H1 (cell line): ENCODE measurements at regions not wholly inside any gene's neighbourhood (a gene's known extent, or its start where the extent isn't known, plus 50 kb on each side); places are given as distances from the start of the nearest gene placed in this dataset.
A peak's percentile ranks its signal among the peaks of the same experiment; 100 is the strongest.

Source experiments
- CTCF ChIA-PET: fragments of 300-600 bp; sonication (Branson Sonifier 250); formaldehyde crosslinking; loops from one replicate; lab custom pipeline; 2021; ENCODE audit not compliant: partially characterized antibody; lab: Charles Lee
- POLR2A ChIA-PET: fragments of 300-600 bp; sonication (Branson Sonifier 250); formaldehyde crosslinking; loops from one replicate; lab custom pipeline; 2021; ENCODE audit warnings: inconsistent platforms; ENCODE audit not compliant: partially characterized antibody; lab: Charles Lee
- DNase-seq, 2 experiments: peaks; one replicate each; pipeline versions ENCODE4 v3.0.0 to v3.0.0-alpha.2; 2010 to 2022; ENCODE audit warnings: low spot score in 2 of 2, low read depth in 1 of 2, mixed read lengths in 1 of 2
- FAIRE-seq: peaks from 2 replicates; lab custom pipeline; 2011; peaks lifted over from hg19 to GRCh38; lab: Jason Lieb, UNC
- H2AFZ ChIP-seq: 2 replicates; pipeline ENCODE4 v1.8.1; 2012; ENCODE audit warnings: low read length, inconsistent platforms
- H2AK5ac ChIP-seq: 2 replicates; pipeline ENCODE4 v1.6.1; 2013; ENCODE audit warnings: low read depth, low read length
- H2BK120ac ChIP-seq: replicated peaks from 2 replicates; pipeline ENCODE3; 2013; ENCODE audit warnings: low read depth, low read length, inconsistent platforms
- H2BK12ac ChIP-seq: 2 replicates; pipeline ENCODE4 v1.6.1; 2013; ENCODE audit warnings: low read depth, low read length
- H2BK15ac ChIP-seq: 2 replicates; pipeline ENCODE4 v1.6.1; 2013; ENCODE audit warnings: low read length
- H2BK20ac ChIP-seq: 2 replicates; pipeline ENCODE4 v1.6.1; 2013; ENCODE audit warnings: low read length
- H2BK5ac ChIP-seq: 2 replicates; pipeline ENCODE4 v1.6.1; 2013; ENCODE audit warnings: low read depth, low read length
- H3K14ac ChIP-seq: 2 replicates; pipeline ENCODE4 v1.6.1; 2013; ENCODE audit warnings: inconsistent platforms; ENCODE audit not compliant: insufficient read length
- H3K18ac ChIP-seq: 2 replicates; pipeline ENCODE4 v1.6.1; 2013; ENCODE audit warnings: low read length; ENCODE audit errors: extremely low read depth
- H3K23ac ChIP-seq: 2 replicates; pipeline ENCODE4 v1.6.1; 2013; ENCODE audit warnings: inconsistent platforms; ENCODE audit not compliant: insufficient read length
- H3K23me2 ChIP-seq: 2 replicates; pipeline ENCODE4 v1.6.1; 2013; ENCODE audit warnings: low read depth, low read length
- H3K27ac ChIP-seq: 2 replicates; pipeline ENCODE4 v1.6.1; 2011; ENCODE audit warnings: low read depth, low read length, inconsistent platforms
- H3K27me3 ChIP-seq, 4 experiments: replicated peaks in 1 of 4; 1 replicate in 1 of 4; 2 replicates in 3 of 4; pipeline versions ENCODE4 v1.6.1 to v1.8.1; 2011 to 2013; ENCODE audit warnings: low read length in 3 of 4, mild to moderate bottlenecking in 3 of 4, inconsistent platforms in 2 of 4, mixed read lengths in 2 of 4, moderate library complexity in 1 of 4; ENCODE audit not compliant: control insufficient read depth in 3 of 4, insufficient read depth in 3 of 4; ENCODE audit errors: extremely low read depth in 1 of 4
- H3K36me3 ChIP-seq, 4 experiments: 2 replicates each; pipeline versions ENCODE4 v1.6.1 to v1.8.1; 2011 to 2013; ENCODE audit warnings: mild to moderate bottlenecking in 4 of 4, low read length in 3 of 4, moderate library complexity in 2 of 4, control low read depth in 1 of 4, inconsistent platforms in 1 of 4; ENCODE audit not compliant: insufficient read depth in 4 of 4, control insufficient read depth in 2 of 4
- H3K4ac ChIP-seq: replicated peaks from 2 replicates; pipeline ENCODE3; 2013; ENCODE audit warnings: low read length, low read depth, mixed read lengths, inconsistent platforms; ENCODE audit not compliant: insufficient read length
- H3K4me1 ChIP-seq, 4 experiments: replicated peaks in 1 of 4; 1 replicate in 1 of 4; 2 replicates in 3 of 4; pipeline versions ENCODE4 v1.6.1 to v1.8.1; 2011 to 2013; ENCODE audit warnings: low read length in 3 of 4, inconsistent platforms in 2 of 4, mixed read lengths in 1 of 4; ENCODE audit not compliant: insufficient read depth in 4 of 4, control insufficient read depth in 3 of 4
- H3K4me2 ChIP-seq, 2 experiments: 2 replicates each; pipeline versions ENCODE4 v1.6.1 to v1.8.1; 2011 to 2013; ENCODE audit warnings: low read depth in 2 of 2, low read length in 2 of 2, control low read depth in 1 of 2, inconsistent platforms in 1 of 2, mild to moderate bottlenecking in 1 of 2; ENCODE audit not compliant: insufficient read depth in 1 of 2
- H3K4me3 ChIP-seq, 4 experiments: fragments of 200-600, 300-600 bp in 1 of 4; sonication (generic), shearing (Covaris generic), sonication (Bioruptor Twin) in 1 of 4; 2 replicates each; pipeline versions ENCODE4 v1.5.1 to v1.8.1; 2011 to 2016; ENCODE audit warnings: low read length in 4 of 4, low read depth in 3 of 4, control low read depth in 2 of 4, inconsistent platforms in 2 of 4, mild to moderate bottlenecking in 2 of 4, mixed read lengths in 1 of 4, moderate library complexity in 1 of 4; ENCODE audit not compliant: insufficient read depth in 2 of 4; ENCODE audit errors: extremely low read depth in 1 of 4
- H3K56ac ChIP-seq: replicated peaks from 2 replicates; pipeline ENCODE3; 2013; ENCODE audit warnings: low read depth, mild to moderate bottlenecking, mixed read lengths, low read length, inconsistent platforms; ENCODE audit not compliant: insufficient read length
- H3K79me1 ChIP-seq: 2 replicates; pipeline ENCODE4 v1.6.1; 2013; ENCODE audit warnings: low read depth, low read length, control low read depth
- H3K79me2 ChIP-seq, 2 experiments: 2 replicates each; pipeline versions ENCODE4 v1.6.1 to v1.8.1; 2012 to 2013; ENCODE audit warnings: low read length in 2 of 2, mild to moderate bottlenecking in 2 of 2, inconsistent platforms in 1 of 2; ENCODE audit not compliant: insufficient read depth in 2 of 2, control insufficient read depth in 1 of 2
- H3K9ac ChIP-seq, 4 experiments: replicated peaks in 1 of 4; 1 replicate in 1 of 4; 2 replicates in 3 of 4; pipeline versions ENCODE4 v1.6.1 to v1.8.1; 2011 to 2013; ENCODE audit warnings: low read depth in 3 of 4, low read length in 3 of 4, control low read depth in 2 of 4, mild to moderate bottlenecking in 2 of 4, moderate library complexity in 2 of 4, inconsistent platforms in 1 of 4; ENCODE audit errors: extremely low read depth in 1 of 4
- H3K9me3 ChIP-seq, 2 experiments: 2 replicates each; pipeline versions ENCODE4 v1.6.1 to v1.8.1; 2012 to 2013; ENCODE audit warnings: mild to moderate bottlenecking in 2 of 2, moderate library complexity in 2 of 2, control low read depth in 1 of 2, inconsistent platforms in 1 of 2, low read depth in 1 of 2, low read length in 1 of 2, mixed read lengths in 1 of 2; ENCODE audit not compliant: insufficient read depth in 2 of 2
- H4K20me1 ChIP-seq, 2 experiments: replicated peaks in 1 of 2; 2 replicates each; pipeline versions ENCODE3 to v1.8.1; 2011 to 2013; ENCODE audit warnings: inconsistent platforms in 2 of 2, low read length in 2 of 2, mild to moderate bottlenecking in 1 of 2; ENCODE audit not compliant: insufficient read depth in 2 of 2, control insufficient read depth in 1 of 2
- H4K5ac ChIP-seq: 2 replicates; pipeline ENCODE4 v1.6.1; 2013; ENCODE audit warnings: low read length, low read depth, mixed read lengths, inconsistent platforms; ENCODE audit not compliant: insufficient read length
- H4K8ac ChIP-seq: 2 replicates; pipeline ENCODE4 v1.8.0; 2013; ENCODE audit warnings: mild to moderate bottlenecking, moderate library complexity, low read length, inconsistent platforms; ENCODE audit not compliant: insufficient read depth; ENCODE audit errors: extremely low read depth
- H4K91ac ChIP-seq: replicated peaks from 2 replicates; pipeline ENCODE3; 2013; ENCODE audit warnings: low read length, mixed read lengths, inconsistent platforms; ENCODE audit not compliant: insufficient read length
- ATF3 ChIP-seq: IDR thresholded peaks from 2 replicates; pipeline ENCODE4 v1.6.1; 2011; ENCODE audit warnings: low read depth, mild to moderate bottlenecking, low read length; ENCODE audit not compliant: insufficient read depth
- BACH1 ChIP-seq: IDR thresholded peaks from 2 replicates; pipeline ENCODE4 v1.6.1; 2012; ENCODE audit warnings: low read length, improper control_type of control experiment
- BCL11A ChIP-seq, 2 experiments: IDR thresholded peaks; one replicate each; pipeline ENCODE4 v1.6.1; 2011; ENCODE audit warnings: low read depth in 2 of 2, low read length in 2 of 2, mild to moderate bottlenecking in 2 of 2
- CTBP2 ChIP-seq: IDR thresholded peaks from 2 replicates; pipeline ENCODE4 v1.7.0; 2011; ENCODE audit warnings: borderline replicate concordance, mild to moderate bottlenecking, moderate library complexity, mixed read lengths, low read length; ENCODE audit not compliant: insufficient read depth, insufficient read length
- KDM1A ChIP-seq: fragments of 200-600, 300-600 bp; sonication (generic); IDR thresholded peaks from 2 replicates; pipeline ENCODE4 v1.7.1; 2016; ENCODE audit warnings: mild to moderate bottlenecking, low read length, borderline replicate concordance
- KDM4A ChIP-seq: IDR thresholded peaks from one replicate; pipeline ENCODE4 v1.7.1; 2012; ENCODE audit warnings: low read depth, mild to moderate bottlenecking, moderate library complexity, low read length, inconsistent platforms; ENCODE audit not compliant: severe bottlenecking
- MAX ChIP-seq: IDR thresholded peaks from 2 replicates; pipeline ENCODE4 v1.6.1; 2012; ENCODE audit warnings: inconsistent platforms
- NANOG ChIP-seq: IDR thresholded peaks from 2 replicates; pipeline ENCODE4 v1.6.1; 2011; ENCODE audit warnings: low read length, low read depth, mild to moderate bottlenecking, inconsistent platforms; ENCODE audit not compliant: insufficient read depth, poor library complexity, severe bottlenecking
- RAD21 ChIP-seq, 2 experiments: IDR thresholded peaks in 1 of 2; conservative IDR thresholded peaks in 1 of 2; 2 replicates each; pipeline ENCODE4 v1.6.1; 2011; ENCODE audit warnings: low read depth in 2 of 2, low read length in 2 of 2, improper control_type of control experiment in 1 of 2, inconsistent platforms in 1 of 2, mild to moderate bottlenecking in 1 of 2, moderate library complexity in 1 of 2
- SAP30 ChIP-seq: fragments of 300-600 bp; sonication (generic); IDR thresholded peaks from 2 replicates; pipeline ENCODE4 v1.7.1; 2012; ENCODE audit warnings: low read length, moderate library complexity, mild to moderate bottlenecking, inconsistent platforms; ENCODE audit not compliant: insufficient read depth, insufficient replicate concordance
- SIX5 ChIP-seq: IDR thresholded peaks from 2 replicates; pipeline ENCODE4 v1.6.1; 2011; ENCODE audit warnings: mild to moderate bottlenecking, low read depth, low read length
- TAF1 ChIP-seq: IDR thresholded peaks from 2 replicates; pipeline ENCODE4 v1.6.1; 2011; ENCODE audit warnings: mild to moderate bottlenecking, low read depth, low read length
- YY1 ChIP-seq: IDR thresholded peaks from 2 replicates; pipeline ENCODE4 v1.6.1; 2011; ENCODE audit warnings: low read depth, mild to moderate bottlenecking, low read length
- WGBS, 2 experiments: shearing (Covaris generic) in 1 of 2; methylation state at CpG; one replicate each; pipeline versions ENCODE4 v1.1.6 to v1.1.7; 2013 to 2015; ENCODE audit warnings: low lambda C conversion rate in 2 of 2, mixed read lengths in 2 of 2, inconsistent platforms in 1 of 2, low coverage in 1 of 2, missing lambda C conversion rate in 1 of 2; ENCODE audit not compliant: insufficient replicate concordance in 2 of 2, insufficient coverage in 1 of 2, insufficient read length in 1 of 2; ENCODE audit errors: extremely low coverage in 1 of 2, missing lambda C conversion rate in 1 of 2; 5-methylcytosine and 5-hydroxymethylcytosine counted together

DNA sequence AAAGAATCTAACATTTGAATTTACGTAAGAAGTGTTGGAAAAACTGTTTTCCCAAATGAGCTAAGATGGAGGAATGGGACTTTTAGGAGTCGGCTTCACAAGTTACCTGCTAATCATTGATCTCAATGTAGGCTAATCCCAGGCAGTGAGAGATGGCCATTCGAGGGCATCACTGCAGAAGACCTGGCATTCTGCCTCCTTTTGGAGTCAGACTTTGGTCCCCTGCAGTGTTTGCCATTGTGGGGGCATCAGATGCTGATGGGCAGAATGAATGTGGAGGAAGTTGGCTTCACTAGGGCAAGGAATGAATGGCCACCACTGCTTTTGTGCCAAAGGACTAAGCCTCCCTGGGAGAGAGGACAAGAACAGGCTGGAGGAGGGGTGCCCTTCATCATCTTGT lies 55.7 kb upstream of the NKX2-2 start:
- Histone ChIP-seq H4K20me1 (no peaks in the 10 kb centered on the region), H3K14ac (no peak overlapping the region), H2BK20ac (peak overlapping the region; percentile 41; the same call in 1 of the 2 replicates), H3K18ac (peak overlapping the region; percentile 81), H3K27me3 (0 out of 7 replicates have a peak, but pooled peaks cover 0 to 2% (median 0%) of the 10 kb centered on the region in 4 experiments), H3K79me1 (no peaks in the 10 kb centered on the region), H3K9ac (no peak overlapping the region), H3K56ac (no peak overlapping the region), H2BK5ac (no peak overlapping the region), H3K4me2 (peak overlapping the region in 1 of 2 experiments; percentile 25; a peak in 1 of 4 replicates), H3K79me2 (no peaks in the 10 kb centered on the region), H3K9me3 (no peaks in the 10 kb centered on the region), H3K23me2 (no peaks in the 10 kb centered on the region), H2AFZ (peak overlapping the region; percentile 4; the same call in 1 of the 2 replicates), H3K4me1 (peaks cover 1 to 22% (median 9%) of the 10 kb centered on the region in 4 experiments), H3K4me3 (no peak overlapping the region), H2BK12ac (peak overlapping the region; percentile 60; the same call in 1 of the 2 replicates), H2BK120ac (no peak overlapping the region), H3K27ac (no peak overlapping the region), H4K5ac (no peak overlapping the region), H3K23ac (no peak overlapping the region), H2BK15ac (no peak overlapping the region), H4K8ac (no peak overlapping the region), H2AK5ac (no peak overlapping the region), H4K91ac (no peak overlapping the region), H3K4ac (no peak overlapping the region), H3K36me3 (no peaks in the 10 kb centered on the region)
- DNase-seq (no peak), FAIRE-seq (no peak)
- POLR2A ChIA-PET, result no interaction called here
- CTCF ChIA-PET, result interaction anchor here (1.0 to 6.1 kb wide), 7 partner anchors 12 to 123 kb away, joined by 3 to 79 read pairs (median 12); no protein-coding TSS in a partner anchor
- 76% methylated on average over 3 of the region's 3 CpGs; no CpG with 5 or more reads in 1 of the 2 experiments for WGBS, 2 experiments
- TF ChIP-seq YY1 (no peak), MAX (no peak), KDM1A (no peak), TAF1 (no peak), BCL11A (IDR thresholded peaks at IDR 0.05; ENCODE audit: low read depth in 2 of 2, low read length in 2 of 2) (no peak), SIX5 (no peak), CTBP2 (no peak), RAD21 (IDR thresholded peaks at IDR 0.05 in 1 of 2, conservative IDR thresholded peaks at IDR 0.05 in 1 of 2; ENCODE audit: low read depth in 2 of 2, low read length in 2 of 2) (no peak), SAP30 (no peak), BACH1 (no peak), KDM4A (no peak), NANOG (no peak), ATF3 (no peak)
